ENCODE measurements at regions not wholly inside any gene's neighbourhood (a gene's known extent, or its start where the extent isn't known, plus 50 kb on each side); places are given as distances from the start of the nearest gene placed in this dataset.

- no peaks in the 10 kb centered on the region for H3K9me3 ChIP-seq (ENCODE audit: control insufficient read depth, insufficient read depth, low read length)
- H3K4ac ChIP-seq (ENCODE audit: low read depth, low read length) = no peak overlapping the region
- no peak overlapping the region for H2AK9ac ChIP-seq (replicated peaks; ENCODE audit: low read depth, low read length, poor library complexity)
- H3K4me3 ChIP-seq (ENCODE audit: insufficient read depth, low read depth, low read length) = no peak overlapping the region
- H4K20me1 ChIP-seq (ENCODE audit: insufficient read depth, low read length) = no peaks in the 10 kb centered on the region
- H3K27ac ChIP-seq (ENCODE audit: insufficient read depth, low read length) = no peak overlapping the region
- TF ChIP-seq POLR2A (IDR thresholded peaks at IDR 0.05; ENCODE audit: low read depth, low read length) (no peak), MXI1 (IDR thresholded peaks at IDR 0.05; ENCODE audit: borderline replicate concordance, low read depth, low read length) (no peak), NFE2L2 (IDR thresholded peaks at IDR 0.05; ENCODE audit: low read depth, low read length) (no peak), SMC3 (IDR thresholded peaks at IDR 0.05; ENCODE audit: low read depth, low read length) (no peak)
- no peak overlapping the region for H3K18ac ChIP-seq (ENCODE audit: low read depth, low read length)
- CTCF ChIA-PET = no interaction called here
- POLR2A ChIA-PET (ENCODE audit: unreplicated experiment) = no interaction called here
- H3K27me3 ChIP-seq (ENCODE audit: control insufficient read depth, insufficient read depth, low read length) = peaks cover 4% of the 10 kb centered on the region
- H4K91ac ChIP-seq (ENCODE audit: insufficient read depth, low read depth, low read length) = no peak overlapping the region
- no peak overlapping the region for H3K4me2 ChIP-seq (ENCODE audit: low read depth, low read length)
- in situ Hi-C loops (cut with MboI; ENCODE audit: low sequenced_read_pairs) (no loop called here), dilution Hi-C loops (cut with HindIII; ENCODE audit: low sequenced_read_pairs, unreplicated experiment) (no loop called here), intact Hi-C loops (cut with micrococcal nuclease) (no loop called here)
- H3K14ac ChIP-seq (replicated peaks; ENCODE audit: low read depth, low read length) = no peak overlapping the region
- WGBS, 2 experiments (ENCODE audit: extremely low coverage in 2 of 2, insufficient read length in 1 of 2) = no CpG with 5 or more reads among the region's 2 CpGs
- no peaks in the 10 kb centered on the region for H3K4me1 ChIP-seq (ENCODE audit: control insufficient read depth, insufficient read depth, low read length)
- H3K23ac ChIP-seq (ENCODE audit: low read depth, low read length) = no peak overlapping the region
- H3K79me1 ChIP-seq (ENCODE audit: low read depth in 1 of 2, low read length in 2 of 2) = no peaks in the 10 kb centered on the region
- H2BK15ac ChIP-seq (ENCODE audit: low read depth, low read length) = no peak overlapping the region
- no peak for ATAC-seq (ENCODE audit: low read depth)
- no peak overlapping the region for H2BK120ac ChIP-seq (ENCODE audit: low read depth, low read length)
- H2BK20ac ChIP-seq (ENCODE audit: low read depth, low read length) = no peak overlapping the region
- H3K9me1 ChIP-seq (ENCODE audit: insufficient read depth, low read length) = no peaks in the 10 kb centered on the region
- no peaks in the 10 kb centered on the region for H3K36me3 ChIP-seq (ENCODE audit: control insufficient read depth, insufficient read depth, low read length)
- H2AK5ac ChIP-seq (ENCODE audit: low read depth, low read length) = no peak overlapping the region
- H2BK5ac ChIP-seq (ENCODE audit: low read depth, low read length, poor library complexity, severe bottlenecking) = no peak overlapping the region
- no peak overlapping the region for H4K5ac ChIP-seq (ENCODE audit: low read depth, low read length)
- BruUV-seq (replicated peaks) = no TSS peak
- H3K9ac ChIP-seq (ENCODE audit: low read depth, low read length) = no peak overlapping the region
- no peak overlapping the region for H2AFZ ChIP-seq (replicated peaks; ENCODE audit: low read length, poor library complexity)
- no peak overlapping the region for H4K8ac ChIP-seq (ENCODE audit: low read depth in 2 of 2, low read length in 2 of 2)
- DNase-seq = no peak
- H3K56ac ChIP-seq (ENCODE audit: extremely low read depth, insufficient read depth, low read length) = no peak overlapping the region
Observed at GRCh38 chr7:135842446-135843179, 94.0 kb upstream of the FAM180A start.

All from IMR-90 (cell line).